Left cardiac atrium (tissue), 4 donors: ENCODE measurements at regions not wholly inside any gene's neighbourhood (a gene's known extent, or its start where the extent isn't known, plus 50 kb on each side); places are given as distances from the start of the nearest gene placed in this dataset.
"Not testable (repeated sequence)": the region's sequence is repeated elsewhere in the genome, so short reads cannot be mapped to it uniquely, and the experiment has no call there.

Source experiments
- ATAC-seq, 2 donors: fragments of 200-7000 bp; cut with Tn5 transposase; one replicate each; pipeline ENCODE4 v1.9.1; 2020; ENCODE audit warnings: mild to moderate bottlenecking in 2 of 2, moderate library complexity in 2 of 2
- DNase-seq: peaks from one replicate; pipeline ENCODE4 v3.0.0-alpha.2; 2020
- intact Hi-C, 2 donors: fragments of 100-400 bp; cut with DNase I; formaldehyde crosslinking; loops; one replicate each; pipeline versions ENCODE4 v1.14.1 to v1.15.1; 2022 to 2023
- donor health status: DM: no; HTN: yes; CAD: no.
- donor health status: DM: no; HTN: yes; CAD: no; lungs with severe emphysema.
- donor health status: DM: yes; HTN: yes; CAD: no.
- donor health status: Dilated cardiomyopathy.

- no peak for DNase-seq
- ATAC-seq = no peak
- intact Hi-C loops = no loop called here
Measured at GRCh38 chr2:52428224-52428623, 1339.4 kb upstream of the CHAC2 start.

GRCh38 chr2:52423655-52424054 is 1343.9 kb upstream of the CHAC2 start:
- intact Hi-C loops = no loop called here
- DNase-seq (no peak), ATAC-seq (no peak)

- DNase-seq (no peak), ATAC-seq (no peak)
- intact Hi-C loops = no loop called here
Measured at GRCh38 chr2:52423111-52423510, 1344.5 kb upstream of the CHAC2 start.

- no peak for ATAC-seq
- intact Hi-C loops = no loop called here
- DNase-seq = no peak
Measured at GRCh38 chr2:52416340-52416739, 1351.3 kb upstream of the CHAC2 start.

GRCh38 chr2:52414561-52415295 is 1352.9 kb upstream of the CHAC2 start:
- intact Hi-C loops = no loop called here
- DNase-seq = no peak
- no peak for ATAC-seq

- ATAC-seq, DNase-seq, intact Hi-C loops: not testable (repeated sequence)
Measured at GRCh38 chr2:52409308-52410118, 1358.1 kb upstream of the CHAC2 start.

- ATAC-seq (no peak), DNase-seq (no peak)
- intact Hi-C loops = no loop called here
Measured at GRCh38 chr2:52405980-52406379, 1361.6 kb upstream of the CHAC2 start.

GRCh38 chr2:52404866-52405265 is 1362.7 kb upstream of the CHAC2 start:
- ATAC-seq = no peak
- intact Hi-C loops = no loop called here
- DNase-seq = no peak

GRCh38 chr2:52404046-52404445 is 1363.6 kb upstream of the CHAC2 start:
- intact Hi-C loops = no loop called here
- ATAC-seq (no peak), DNase-seq (no peak)

- ATAC-seq = no peak
- intact Hi-C loops = no loop called here
- DNase-seq = no peak
Measured at GRCh38 chr2:52402128-52402527, 1365.5 kb upstream of the CHAC2 start.

- ATAC-seq (peak; percentile 30 to 58), DNase-seq (no peak)
- intact Hi-C loops = no loop called here
Measured at GRCh38 chr2:52396836-52397235, 1364.9 kb upstream of the NRXN1 start.

GRCh38 chr2:52395912-52396311 is 1364.0 kb upstream of the NRXN1 start:
- intact Hi-C loops = no loop called here
- DNase-seq = no peak
- no peak for ATAC-seq

GRCh38 chr2:52391621-52392020 is 1359.7 kb upstream of the NRXN1 start:
- ATAC-seq (no peak), DNase-seq (no peak)
- intact Hi-C loops = no loop called here

- intact Hi-C loops = no loop called here
- DNase-seq (no peak), ATAC-seq (no peak)
Measured at GRCh38 chr2:52390651-52391050, 1358.7 kb upstream of the NRXN1 start.

GRCh38 chr2:52387937-52388590 is 1356.1 kb upstream of the NRXN1 start:
- DNase-seq = no peak
- intact Hi-C loops = no loop called here
- ATAC-seq = no peak

- ATAC-seq = no peak
- intact Hi-C loops = no loop called here
- DNase-seq = no peak
Measured at GRCh38 chr2:52386433-52387030, 1354.6 kb upstream of the NRXN1 start.

- DNase-seq = no peak
- intact Hi-C loops = no loop called here
- no peak for ATAC-seq
Measured at GRCh38 chr2:52383541-52383940, 1351.6 kb upstream of the NRXN1 start.

GRCh38 chr2:52369178-52369577 is 1337.2 kb upstream of the NRXN1 start:
- no peak for ATAC-seq
- intact Hi-C loops = no loop called here
- no peak for DNase-seq

- DNase-seq (no peak), ATAC-seq (no peak)
- intact Hi-C loops = no loop called here
Measured at GRCh38 chr2:52368141-52368540, 1336.2 kb upstream of the NRXN1 start.

GRCh38 chr2:52365946-52366345 is 1334.0 kb upstream of the NRXN1 start:
- intact Hi-C loops = no loop called here
- DNase-seq (no peak), ATAC-seq (no peak)
